GM18909 (cell line): ENCODE measurements at regions not wholly inside any gene's neighbourhood (a gene's known extent, or its start where the extent isn't known, plus 50 kb on each side); places are given as distances from the start of the nearest gene placed in this dataset.
"Not testable (repeated sequence)": the region's sequence is repeated elsewhere in the genome, so short reads cannot be mapped to it uniquely, and the experiment has no call there.

ENCODE experiments used
- ATAC-seq: cut with Tn5 transposase; IDR thresholded peaks from one replicate; pipeline ENCODE4 v1.9.1; 2021; ENCODE audit warnings: mild to moderate bottlenecking; ENCODE audit not compliant: unreplicated experiment, poor library complexity

DNA sequence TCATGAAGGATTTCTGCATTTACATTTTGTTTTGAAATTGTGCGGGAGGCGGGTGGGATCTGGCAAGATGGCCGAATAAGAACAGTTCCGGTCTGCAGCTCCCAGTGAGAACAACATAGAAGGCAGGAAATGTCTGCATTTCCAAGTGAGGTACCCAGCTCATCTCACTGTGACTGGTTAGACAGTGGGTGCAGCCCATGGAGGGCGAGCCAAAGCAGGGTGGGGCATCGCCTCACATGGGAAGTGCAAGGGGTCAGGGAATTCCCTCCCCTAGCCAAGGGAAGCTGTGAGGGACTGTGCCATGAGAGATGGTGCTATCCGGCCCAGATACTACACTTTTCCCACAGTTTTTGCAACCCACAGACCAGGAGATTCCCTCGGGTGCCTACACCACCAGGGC lies 215.0 kb upstream of the USP24 start:
- ATAC-seq = not testable (repeated sequence)

DNA sequence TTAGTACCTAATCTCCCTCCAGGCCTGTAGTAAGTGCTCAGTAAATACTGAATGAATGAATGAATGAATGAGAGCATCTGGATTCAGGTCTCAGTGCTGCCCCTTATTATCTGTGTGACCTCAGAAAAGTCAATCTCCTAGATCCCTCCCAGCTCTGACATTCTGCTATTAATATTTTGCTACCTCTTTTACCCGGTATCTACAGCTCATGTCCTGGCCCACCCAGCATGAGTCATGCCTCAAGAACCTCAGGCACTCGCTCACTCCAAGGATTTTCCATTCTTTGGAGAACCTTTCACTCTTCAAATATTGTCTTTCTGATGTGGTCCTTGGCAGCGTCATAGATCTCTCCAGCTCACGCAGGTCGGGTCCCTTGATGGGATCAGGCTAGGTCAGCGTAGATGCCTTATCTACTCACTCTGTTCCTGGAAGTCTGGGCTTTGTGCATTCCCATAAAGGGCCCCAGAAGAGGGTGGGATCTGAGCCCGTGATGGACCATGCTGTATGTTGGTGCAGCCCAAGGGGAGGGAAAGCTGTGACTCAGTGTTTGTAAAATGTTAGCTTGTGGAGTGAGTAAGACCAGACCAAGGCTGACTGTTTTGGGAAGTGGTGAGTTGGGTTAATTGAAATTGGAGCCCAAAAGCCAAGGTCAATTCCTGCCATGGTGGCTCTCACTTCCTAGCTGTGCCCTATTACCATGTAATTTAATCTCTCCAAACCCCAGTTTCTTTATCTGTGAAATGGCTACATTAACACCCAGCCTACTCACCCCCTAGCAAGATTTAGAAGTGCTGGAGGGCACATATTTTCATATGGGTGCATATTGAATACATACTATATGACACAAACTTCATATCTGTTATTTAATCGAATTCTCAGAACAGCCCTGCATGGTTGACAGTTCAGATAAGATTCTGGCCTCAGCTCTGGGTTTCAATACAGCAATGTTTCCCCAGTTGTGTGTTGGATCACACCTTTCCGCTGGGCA lies 214.1 kb upstream of the USP24 start:
- no peak for ATAC-seq

DNA sequence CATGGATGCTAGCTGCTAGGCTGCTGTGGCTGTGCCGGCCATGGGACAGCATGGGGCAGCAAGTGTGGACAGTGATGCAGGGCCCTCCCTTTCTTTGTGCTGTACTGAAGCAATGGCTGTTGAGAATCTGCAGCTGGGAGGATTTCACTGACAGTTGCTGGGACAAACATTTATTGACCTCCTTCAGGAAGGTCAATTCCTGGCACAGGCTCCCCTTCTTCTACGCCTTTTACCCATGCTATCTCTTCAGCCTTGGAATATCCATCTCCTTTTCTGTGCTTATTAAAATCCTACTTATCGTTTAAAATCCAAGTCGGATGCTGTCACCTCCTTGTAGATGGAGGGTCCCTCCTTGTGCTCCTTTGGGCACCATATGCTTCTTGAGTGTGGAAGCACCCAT lies 213.1 kb upstream of the USP24 start:
- no peak for ATAC-seq

DNA sequence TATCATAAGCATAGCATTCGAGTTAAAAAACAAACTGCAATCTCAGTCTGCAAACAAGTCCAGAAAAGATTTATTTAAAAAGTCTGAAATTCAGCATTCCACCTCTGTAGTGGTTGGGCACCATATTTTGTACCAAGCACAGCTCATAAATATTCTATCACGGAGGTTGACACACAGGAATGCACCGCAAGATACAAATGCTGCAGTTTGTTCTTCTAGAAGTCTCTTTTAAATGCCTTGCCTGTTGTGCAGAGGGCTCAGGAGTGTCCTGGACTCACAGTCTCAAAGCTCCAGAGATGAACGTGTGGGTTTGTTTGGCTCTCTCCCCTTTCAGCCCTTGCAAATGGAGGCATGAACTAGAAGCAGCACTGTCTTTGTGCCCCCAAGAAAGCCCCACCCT lies 212.4 kb upstream of the USP24 start:
- no peak for ATAC-seq

DNA sequence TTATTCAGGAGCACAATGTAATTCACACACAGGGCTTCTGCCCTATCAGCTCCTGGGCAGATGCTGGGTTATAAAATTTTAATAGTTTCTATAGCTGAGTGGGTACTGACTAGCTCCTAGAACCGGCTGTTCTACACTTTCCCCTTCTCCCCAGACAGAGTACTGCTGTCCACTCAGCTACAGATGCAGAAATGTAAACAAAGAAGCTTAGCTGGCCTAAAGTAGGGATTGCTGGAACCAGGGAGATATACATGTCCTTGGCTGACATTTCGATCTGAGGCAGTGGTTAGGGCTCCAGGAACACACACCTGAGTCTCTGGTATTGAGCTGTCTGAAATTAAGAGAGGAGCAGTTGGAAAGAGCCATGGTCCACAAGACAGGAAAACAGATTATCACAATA lies 211.5 kb upstream of the USP24 start:
- no peak for ATAC-seq

- ATAC-seq = no peak
Measured at GRCh38 chr1:55426156-55426555, 211.0 kb upstream of the USP24 start.

GRCh38 chr1:55425310-55425930 lies 210.3 kb upstream of the USP24 start:
- no peak for ATAC-seq

DNA sequence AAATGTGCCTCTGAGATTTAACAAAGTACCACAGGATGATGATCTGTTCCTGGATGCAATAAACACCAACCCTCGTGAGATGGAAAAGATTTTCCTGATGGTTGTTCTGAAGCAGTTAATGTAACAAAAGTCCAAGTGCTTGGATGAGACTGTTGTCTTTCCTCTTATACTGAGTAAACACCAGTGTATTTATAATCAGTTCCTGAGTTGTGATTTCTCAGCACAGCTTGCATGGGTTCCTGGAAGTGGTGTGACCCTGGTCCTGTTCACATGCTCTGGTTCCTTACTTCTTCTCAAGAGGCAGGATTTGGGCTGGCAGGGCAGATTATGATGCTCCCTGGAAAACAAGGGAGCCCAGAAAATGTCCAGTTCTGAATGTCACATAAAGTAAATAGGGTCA lies 208.2 kb upstream of the USP24 start:
- no peak for ATAC-seq

- ATAC-seq = no peak
Measured at GRCh38 chr1:55420929-55421716, 206.0 kb upstream of the USP24 start.

GRCh38 chr1:55420026-55420425 lies 204.9 kb upstream of the USP24 start:
- ATAC-seq = no peak

GRCh38 chr1:55418208-55419000 lies 203.2 kb upstream of the USP24 start:
- no peak for ATAC-seq

DNA sequence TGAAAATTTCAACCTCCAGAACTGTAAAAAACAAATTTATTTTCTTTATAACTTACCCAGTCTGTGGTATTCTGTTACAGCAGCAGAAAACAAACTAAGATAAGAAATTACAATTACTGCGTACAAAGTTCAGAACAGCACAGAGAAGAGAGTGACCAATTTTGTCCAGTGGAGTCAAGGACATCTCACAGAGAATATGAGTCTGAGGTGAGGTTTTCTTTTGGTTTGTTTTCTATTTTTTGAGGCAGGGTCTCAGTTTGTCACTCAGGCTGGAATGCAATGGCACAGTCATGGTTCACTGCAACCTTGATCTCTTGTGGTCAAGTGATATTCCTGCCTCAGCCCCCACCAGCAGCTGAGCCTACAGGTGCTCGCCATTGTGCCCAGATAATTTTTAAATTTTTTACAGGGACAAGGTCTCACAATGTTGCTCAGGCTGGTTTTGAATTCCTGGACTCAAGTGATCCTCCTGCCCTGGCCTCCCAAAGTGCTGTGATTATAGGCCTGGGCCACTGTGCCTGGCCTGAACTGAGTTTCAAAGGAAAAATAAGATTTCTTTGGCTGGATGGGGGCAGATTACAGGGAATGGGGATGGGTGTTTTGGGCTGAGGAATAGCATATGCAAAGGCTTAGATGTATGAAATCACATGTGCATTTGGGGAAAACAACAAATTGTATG lies 201.1 kb upstream of the USP24 start:
- ATAC-seq = no peak

DNA sequence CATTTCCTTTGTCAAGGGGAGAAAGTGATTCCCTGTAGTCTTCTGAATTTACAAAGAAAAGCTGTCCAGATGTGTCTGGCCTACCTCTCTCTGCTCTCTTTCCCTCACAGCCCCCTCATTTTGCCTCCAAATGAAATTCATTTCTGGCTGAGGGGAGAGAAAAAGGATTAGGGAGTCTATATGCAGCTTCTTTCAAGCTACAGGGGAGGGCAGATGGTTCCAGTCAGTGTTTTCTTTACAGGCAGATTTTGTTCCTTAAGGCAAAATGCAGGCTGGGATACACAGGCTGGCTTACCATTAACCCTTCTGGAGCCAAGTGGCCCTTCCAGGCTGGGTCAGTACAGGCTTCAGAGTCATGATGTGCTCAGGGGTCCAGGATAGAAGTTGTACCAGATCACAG lies 198.1 kb upstream of the USP24 start:
- ATAC-seq = no peak

DNA sequence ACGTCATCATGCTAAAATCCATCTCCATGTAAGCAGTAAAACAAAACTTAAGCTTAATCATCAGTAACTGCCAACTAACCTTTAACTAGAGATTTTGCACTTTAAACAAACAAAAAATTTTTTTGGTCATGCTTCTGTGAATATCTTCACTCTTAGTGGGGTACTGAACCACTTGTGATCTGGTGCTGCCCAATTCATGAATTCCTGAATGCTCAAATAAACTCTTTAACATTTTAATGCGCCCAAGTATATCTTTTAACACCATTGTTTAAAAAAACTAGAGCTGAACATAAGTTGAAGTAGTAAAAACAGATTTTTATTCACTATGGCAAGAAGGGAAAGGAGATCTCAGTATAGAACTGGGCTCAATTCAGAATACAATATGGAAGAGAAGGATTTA lies 196.9 kb upstream of the USP24 start:
- ATAC-seq = no peak

DNA sequence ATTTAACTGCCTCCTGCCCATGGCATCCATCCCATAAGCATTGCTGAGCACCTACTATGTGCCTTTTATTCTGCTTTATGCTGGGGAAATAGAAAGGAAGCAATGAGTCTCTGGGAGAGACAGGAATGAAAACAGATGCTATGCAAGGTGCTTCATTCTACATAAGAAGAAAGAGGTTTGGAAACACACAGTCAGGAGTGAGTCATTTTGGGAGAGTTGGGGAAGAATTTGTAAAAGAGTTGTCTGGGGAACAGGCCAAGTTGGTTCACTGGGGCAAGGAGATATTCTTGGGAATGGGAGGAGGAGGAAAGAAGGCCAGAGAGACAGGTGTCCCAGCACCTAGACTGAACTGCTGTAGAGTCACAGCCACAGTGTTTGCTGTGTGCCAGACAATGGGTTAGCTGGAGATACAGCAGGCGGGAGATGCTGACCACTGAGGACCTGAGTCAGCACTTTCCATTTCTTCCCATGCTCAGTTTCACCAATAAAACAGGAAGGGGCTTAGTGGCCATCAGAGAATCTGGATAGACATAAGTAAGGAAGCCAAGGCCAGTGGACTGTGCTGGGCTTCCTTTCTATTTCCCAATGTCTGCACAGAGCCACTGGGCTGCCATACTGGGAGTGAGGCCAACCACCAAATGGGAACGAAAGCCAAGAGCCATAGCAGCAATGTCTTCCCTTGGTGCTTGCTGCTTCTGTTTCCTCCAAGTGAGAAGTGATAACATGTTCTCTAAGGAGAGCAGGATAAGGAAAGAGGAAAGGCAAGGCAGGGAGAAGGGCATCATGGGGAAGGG lies 187.7 kb upstream of the USP24 start:
- ATAC-seq = no peak

- ATAC-seq = no peak
Measured at GRCh38 chr1:55402142-55402541, 187.0 kb upstream of the USP24 start.

GRCh38 chr1:55400508-55400907 lies 185.3 kb upstream of the USP24 start:
- ATAC-seq = no peak

- no peak for ATAC-seq
Measured at GRCh38 chr1:55399346-55399745, 184.2 kb upstream of the USP24 start.

DNA sequence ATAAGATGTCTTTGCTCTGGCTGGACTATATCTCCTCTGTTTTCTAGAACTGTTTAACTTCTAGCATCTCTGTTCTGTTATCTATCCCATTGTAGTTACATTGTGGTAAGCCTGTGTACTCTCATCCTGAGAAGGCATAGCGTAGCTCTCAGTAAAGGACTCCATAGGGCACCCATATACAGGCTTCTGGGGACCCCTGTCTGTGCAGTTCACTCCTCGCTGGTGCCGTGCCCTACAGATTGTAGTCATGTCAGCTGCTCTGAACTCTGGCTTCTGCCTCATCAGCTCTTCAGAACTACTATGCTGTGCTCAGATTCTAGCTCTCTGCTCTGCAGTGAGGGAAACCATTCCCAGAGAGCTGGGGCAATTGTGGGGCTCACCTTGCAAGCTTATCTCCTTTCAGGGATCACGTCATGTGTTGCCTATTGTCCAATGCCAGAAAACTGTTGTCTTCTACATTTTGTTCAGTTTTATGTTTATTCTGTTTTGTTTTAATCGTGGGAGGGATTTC lies 181.3 kb upstream of the USP24 start:
- no peak for ATAC-seq
